Activated T-cell treated with anti-CD3 and anti-CD28 coated beads, Interleukin-2, amount 50 U/mL, for 1 hour (primary cell): ENCODE measurements at regions not wholly inside any gene's neighbourhood (a gene's known extent, or its start where the extent isn't known, plus 50 kb on each side); places are given as distances from the start of the nearest gene placed in this dataset.
"Not testable (repeated sequence)": the region's sequence is repeated elsewhere in the genome, so short reads cannot be mapped to it uniquely, and the experiment has no call there.

Source experiments
- DNase-seq: peaks from one replicate; pipeline ENCODE4 v3.0.0-alpha.2; 2020

DNA sequence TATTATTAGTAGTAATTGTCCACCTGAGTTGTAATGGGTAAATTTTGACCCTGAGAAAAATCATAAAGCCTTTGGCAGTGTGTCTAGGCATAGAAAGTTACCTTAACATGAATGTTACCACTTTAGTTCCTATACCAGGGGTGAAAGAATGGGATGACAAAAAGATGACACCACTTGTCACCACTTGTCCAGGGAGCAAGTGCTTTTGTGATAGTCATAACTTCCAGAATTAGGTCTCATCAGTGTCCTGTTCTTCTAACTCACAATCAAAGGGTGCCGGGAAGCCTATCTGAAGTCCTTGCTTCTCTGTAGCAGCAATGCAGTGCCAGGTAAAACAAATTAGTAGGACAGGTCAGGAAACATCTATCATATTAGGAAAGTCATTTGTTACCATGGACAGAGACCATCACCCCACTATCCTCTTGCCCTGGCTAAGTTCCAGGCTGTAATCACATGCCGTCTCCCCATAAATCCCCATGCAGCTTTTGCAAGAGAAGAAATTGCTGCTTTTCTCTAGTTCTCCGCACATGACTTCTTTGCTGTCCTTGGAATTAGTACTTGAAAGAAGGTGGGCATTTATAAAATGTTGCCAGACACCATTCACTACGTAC is 156.5 kb upstream of the SGCD start:
- no peak for DNase-seq

DNA sequence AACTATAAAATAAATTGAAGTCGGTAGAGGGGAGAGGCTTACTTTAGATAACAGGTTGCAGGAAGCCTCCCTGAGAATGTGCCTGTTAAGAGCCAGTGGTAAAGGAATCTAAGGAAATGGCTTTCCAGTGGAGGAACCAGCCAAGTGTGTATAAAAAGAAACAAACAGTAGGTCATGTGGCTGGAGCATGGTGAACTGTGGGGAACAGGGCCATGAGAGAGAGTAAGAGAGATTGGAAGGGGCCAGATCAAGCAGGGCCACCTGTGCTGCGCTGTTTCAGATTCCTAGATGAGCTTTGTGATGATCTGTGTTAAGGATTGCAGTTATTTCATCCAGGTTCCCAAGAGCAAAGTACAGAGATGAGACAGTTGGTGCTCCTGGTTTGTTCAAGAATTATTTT is 152.7 kb upstream of the SGCD start:
- DNase-seq: no peak

DNA sequence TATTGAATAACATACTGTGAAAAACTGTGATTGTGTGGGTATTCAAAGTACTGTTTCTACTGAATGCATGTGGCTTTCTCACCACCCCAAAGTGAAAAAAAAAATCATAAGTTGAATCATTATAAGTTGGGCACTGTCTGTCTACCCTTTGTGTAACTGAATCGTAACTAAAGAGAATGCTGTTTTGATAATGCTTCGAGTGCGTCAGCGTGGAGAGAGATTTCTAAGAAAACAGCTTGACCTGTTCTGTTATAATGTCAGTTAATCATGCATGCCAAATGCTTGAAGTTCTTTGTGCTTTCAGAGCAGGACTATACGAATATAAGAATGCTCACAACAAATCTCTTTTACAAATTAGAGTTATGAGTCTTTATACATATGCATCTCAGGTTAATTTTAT is 148.8 kb upstream of the SGCD start:
- no peak for DNase-seq

DNA sequence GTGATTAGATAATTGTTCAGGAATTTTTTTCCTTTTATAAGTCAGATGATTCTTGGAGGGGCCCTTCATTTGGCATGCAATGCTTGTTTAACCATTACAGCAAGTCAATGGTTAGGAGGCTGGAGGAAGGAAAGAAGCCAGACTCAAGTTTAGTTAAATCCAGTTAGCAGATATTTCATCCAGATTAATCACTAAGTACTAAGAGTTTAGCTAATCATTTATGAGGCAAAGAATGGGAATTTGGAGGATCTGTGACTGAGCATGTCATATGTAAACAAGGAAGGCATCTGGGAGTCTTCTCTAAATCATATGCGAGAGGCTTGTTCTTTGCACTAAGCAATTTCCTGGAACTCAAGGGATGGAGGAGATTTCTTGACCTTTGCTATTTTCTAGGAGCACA is 145.3 kb upstream of the SGCD start:
- no peak for DNase-seq

DNA sequence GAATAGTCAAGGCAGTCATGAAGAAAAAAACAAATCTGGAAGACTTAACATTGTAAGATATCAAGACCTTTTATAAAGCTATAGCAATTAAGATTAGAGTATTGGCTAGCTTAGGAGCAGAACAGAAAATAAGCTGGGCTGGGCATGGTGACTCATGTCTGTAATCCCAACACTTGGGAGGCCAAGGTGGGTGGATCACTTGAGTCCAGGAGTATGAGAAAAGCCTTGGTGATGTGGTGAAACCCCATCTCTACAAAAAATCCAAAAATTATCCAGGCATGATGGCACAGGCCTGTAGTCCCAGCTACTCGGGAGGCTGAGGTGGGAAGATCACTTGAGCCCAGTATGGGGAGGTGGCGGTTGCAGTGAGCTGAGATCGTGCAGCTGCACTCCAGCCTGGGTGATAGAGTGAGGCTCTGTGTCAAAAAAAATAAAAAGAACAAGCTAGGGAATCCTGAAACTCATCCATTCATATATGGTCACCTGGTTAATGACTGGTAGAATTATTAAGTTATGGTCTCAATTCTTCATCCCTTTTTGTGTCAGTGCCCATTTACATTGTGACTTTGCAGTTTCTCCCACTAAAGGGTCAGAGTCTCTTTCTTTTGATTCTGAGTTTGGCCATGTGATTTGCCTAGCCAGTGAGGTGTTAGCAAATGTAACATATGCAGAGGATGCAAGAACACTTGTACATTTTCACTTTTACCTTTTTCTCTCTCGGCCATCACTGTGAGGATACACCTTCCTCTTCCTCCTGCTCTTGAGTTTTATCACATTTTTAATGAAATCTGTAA is 144.6 kb upstream of the SGCD start:
- no peak for DNase-seq

DNA sequence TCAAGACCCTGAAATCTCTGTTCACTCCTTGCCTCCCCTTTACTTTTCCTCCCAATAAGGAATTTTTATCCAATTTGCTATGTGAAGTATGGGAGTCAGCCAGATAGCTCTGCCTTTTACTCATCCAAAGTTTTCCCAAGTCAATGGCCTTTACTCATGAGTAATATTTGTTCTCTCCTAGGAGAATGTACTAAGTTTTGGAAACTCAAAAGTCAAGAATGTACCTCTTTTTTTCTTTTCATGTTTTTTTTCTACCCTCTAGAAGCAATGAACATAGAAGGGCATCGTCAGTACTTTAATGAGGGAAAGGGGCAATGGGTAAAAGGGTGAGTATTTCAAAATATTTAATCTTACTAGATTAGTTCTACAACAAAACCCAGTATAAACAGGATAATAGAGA is 140.2 kb upstream of the SGCD start:
- DNase-seq: no peak

DNA sequence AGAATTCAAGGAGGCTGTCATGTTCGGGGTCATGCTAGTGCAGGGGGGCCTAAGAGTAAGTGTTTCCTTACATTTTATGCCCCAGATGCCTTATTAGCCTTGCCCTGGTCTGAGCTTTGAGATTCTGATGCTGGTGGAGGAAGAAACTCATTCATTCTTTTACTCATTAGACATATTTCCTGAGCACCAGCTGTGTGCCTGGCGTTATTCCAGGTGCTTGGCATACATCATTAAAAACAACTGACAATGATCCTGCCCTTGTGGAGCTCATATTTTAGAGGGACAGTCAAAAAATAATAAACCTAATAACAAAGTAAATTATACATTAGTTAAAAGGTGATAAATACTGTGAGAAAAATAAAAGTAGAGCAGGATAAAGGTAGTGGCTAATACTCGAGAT is 138.9 kb upstream of the SGCD start:
- no peak for DNase-seq

DNA sequence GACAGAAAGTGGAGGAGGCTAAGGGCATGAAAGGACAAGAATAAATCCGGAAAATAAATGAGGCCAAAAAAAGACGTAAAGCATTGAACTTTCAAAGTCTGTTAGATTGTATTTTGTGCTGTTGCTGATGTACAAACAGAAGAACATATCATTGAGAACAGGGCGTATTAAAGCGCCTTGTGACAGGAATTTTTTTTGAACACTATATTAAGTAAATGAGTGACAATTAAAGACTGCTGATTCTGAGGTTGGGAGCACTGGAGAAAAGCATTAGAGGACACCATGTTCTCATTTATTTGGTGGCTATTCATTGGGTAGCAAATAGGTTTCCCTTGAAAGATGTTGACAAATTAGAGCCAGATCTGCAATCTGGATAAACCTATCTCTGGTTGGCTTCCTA is 137.3 kb upstream of the SGCD start:
- no peak for DNase-seq

DNA sequence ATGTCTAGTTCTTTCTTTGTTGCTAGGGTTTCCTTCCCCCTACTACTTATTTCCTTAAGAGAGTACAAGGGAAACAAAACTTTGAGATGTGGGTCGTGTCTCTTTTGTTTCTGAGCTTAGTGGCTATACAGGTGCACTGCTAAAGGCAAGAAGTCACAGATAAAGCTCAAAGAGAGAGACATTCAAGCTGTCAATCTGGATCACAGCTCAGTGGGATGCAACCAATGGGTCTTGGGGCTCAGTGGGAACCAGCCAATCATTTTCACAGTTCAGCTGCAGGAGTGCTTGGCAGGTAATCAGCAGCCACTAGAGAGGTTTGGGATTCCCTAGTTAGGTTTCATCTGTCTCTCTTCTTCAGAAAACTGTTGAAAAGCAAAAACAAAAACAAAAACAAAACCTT is 135.4 kb upstream of the SGCD start:
- no peak for DNase-seq

DNA sequence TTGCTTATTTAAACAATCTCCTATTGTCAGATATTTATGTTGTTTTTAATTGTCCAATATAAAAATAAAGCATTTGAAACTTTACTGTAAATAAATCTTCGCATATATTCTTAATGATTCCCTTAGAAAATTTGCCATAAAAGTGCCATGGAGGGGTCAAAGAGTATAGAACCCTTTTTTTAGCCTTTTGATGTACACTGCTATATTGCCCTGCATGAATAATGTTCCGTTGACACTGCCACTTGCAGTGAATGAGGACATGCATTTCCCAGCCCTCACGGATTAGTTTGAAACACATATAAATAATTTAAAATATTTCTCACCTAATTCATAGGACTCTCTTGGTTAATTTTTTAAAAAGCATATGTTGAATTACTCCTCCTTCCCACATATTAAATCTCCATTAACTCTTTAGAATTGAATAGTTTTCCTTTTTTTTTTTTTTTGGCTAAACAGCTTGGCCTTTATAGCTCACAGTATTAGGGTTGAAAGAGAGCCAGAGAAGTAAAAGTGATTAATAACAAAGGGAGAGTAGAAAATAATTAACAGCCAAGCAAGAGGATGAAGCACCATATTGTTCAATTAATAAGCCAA is 129.8 kb upstream of the SGCD start:
- no peak for DNase-seq

DNA sequence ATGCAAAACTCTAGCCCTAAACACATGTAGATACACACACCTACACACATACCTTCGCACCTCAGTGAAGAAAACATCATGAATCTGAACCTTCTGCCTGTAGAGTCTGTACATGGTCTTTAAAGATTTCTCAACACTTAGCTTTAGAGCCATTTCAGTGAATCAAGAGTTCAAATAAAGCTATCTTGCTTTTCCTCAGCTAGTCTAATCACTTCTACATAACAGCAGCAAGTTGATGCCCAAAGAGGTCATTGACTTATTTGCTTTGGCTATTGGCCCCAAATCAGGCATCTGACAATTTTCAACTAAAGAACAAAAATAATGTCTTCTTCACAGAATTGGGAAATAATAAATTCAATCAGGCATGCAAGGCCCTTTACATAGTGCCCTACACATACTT is 127.9 kb upstream of the SGCD start:
- no peak for DNase-seq

DNA sequence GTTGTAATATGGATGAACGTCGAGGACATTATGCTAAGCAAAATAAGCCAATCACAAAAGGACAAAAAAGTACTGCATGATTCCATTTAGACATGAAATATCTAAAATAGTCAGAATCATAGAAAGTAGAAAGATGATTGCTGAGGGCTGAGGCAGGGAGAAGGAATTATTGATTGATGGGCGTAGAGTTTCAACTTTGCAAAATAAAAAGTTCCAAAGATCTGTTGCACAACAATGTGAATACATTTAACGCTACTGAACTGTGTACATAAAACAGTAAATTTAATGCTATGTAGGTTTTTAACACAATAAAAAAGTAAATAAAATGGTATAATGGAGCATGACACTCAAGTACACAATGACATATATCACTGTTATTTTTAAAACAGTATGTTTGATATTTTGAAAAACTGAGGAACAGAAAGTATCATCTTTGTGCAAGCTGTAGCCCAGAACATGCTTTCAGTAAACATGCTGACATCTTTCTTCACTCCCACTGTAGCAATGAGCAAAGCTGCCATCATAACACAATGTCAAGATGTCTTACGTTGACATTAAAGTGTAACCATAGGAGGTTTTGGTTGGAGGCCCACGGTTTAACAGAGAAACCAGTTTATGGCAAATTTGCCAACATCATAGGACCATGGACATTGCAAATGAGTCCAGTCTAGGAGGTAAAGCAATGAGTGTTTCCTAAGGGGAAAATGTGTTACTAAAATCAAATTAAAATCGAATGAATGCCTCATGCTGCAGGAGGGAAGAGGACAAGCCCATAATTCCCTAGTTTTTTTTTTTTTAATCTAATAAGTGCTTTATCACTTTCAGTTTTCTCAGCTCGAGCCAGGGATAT is 125.8 kb upstream of the SGCD start:
- no peak for DNase-seq

DNA sequence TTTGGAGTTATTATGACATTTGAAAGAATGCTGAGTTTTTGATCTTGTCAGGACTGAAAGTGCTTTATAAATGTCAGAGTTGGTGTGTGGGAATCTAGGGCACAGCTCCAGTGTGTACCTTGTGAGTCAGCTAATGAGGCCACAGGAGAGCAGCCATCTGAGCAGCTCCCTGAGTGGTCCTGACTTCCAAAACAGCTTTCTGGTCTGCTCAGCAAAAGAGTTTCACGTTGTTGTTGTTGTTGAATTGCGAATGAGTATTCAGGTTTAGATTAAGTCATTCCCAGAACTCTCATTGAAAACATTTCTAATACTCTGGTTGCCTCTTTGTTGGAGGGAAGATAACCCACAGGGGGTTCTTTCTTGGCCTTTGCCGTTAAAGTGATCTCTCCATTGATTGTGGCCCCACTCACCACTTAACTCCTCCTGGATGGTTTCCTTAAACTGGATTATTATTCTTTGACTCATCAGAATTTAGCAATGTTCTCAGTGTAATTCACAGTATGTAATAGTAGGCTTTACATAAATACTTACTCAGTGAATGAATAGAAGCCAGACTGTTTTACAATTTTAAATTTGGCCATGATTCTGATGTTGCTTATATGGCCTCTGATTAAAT is 125.1 kb upstream of the SGCD start:
- DNase-seq: no peak

DNA sequence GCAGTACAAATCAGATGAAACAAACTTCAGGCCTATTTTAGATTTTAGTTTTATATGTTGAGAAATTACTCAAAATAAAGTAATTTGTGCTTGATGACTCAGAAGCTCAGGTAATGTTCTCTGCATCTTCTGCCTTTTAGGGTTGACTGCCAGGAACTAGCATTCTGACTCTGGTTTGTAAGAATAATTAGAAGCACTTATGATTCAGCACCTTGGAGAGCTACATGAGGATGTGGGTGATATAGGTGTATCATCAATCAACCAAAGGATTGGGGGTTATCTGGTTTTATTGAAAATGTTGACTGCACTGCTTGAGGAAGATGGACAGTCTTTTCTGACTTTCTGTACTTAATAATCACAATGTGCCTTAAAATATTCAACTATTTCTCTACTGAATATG is 118.7 kb upstream of the SGCD start:
- no peak for DNase-seq

DNA sequence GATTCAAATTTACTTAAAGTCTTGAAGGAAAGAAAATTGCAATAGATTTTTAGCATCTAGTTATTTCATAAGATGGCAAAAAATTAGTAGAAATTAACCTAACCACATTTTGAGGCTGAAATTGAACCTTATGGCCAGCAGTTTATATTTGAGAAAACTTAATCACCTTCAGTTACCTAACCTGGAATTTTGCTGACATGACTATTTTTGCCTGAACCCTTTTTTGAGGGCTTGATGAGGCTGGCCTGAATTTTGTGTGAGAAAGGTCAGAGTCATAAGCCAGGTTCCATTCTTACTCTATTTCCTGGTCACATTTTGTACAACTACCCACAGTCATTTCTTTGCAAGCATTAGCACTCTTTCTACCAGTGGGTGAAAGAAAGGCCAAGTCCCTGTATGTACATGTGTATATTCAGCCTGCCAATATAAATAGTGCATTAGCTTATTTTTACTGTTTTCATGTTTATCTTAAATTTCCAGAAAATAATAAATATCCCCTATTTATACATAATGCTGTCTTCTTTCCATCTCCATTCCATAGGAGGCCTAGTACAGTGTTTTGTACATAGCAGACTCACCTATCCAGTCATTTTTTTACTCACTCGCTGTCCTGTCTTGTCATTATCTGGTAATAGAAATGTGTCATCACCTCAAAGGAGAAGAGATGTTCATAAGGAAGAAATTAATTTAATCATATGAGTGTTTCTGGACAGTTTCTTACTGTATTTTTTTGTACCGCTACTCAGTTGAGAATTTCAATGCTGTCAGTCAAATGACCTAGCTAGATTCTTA is 108.4 kb upstream of the SGCD start:
- DNase-seq: no peak

DNA sequence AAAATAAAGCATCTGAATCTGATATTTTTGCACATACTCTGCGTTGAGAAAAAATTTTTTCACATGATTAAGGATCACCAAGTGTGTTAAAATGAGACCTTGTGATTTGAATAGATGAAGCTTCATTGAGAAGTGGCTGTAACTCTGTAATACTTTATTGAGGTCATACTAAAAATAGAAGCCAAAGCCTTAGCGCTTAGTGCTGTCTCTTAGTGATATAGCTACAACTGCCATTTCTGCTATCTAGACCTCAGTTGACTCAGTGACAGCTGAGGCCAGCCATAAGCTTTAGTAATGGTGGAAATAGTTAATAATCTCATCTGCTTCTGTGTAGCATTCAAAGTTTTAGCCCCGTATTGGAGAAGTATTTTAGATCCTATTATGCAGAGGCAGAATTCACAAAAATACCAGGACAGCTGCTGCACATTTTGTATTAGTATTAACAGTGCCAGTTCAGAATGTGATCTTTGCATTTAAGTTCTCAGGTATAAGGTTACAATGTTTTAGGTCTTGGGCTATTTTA is 107.4 kb upstream of the SGCD start:
- no peak for DNase-seq

DNA sequence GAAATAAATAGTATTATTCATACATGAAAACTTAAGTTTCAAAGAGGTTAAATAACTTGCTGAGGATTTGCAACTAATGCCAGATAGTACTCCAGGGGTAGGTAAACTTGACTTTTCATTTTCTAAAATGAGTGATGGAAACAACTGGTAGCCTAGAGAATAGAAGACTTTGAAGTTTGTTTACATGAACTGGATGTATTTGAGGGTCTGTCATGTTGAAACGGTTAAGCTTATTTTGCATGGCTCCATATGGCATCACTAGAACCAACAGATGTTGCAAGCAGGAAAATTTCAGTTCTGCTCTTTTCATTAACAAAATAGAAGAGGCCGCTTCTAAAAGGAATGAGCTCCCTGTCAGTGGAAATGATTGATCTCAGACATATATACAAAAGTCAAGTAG is 105.1 kb upstream of the SGCD start:
- DNase-seq: no peak

DNA sequence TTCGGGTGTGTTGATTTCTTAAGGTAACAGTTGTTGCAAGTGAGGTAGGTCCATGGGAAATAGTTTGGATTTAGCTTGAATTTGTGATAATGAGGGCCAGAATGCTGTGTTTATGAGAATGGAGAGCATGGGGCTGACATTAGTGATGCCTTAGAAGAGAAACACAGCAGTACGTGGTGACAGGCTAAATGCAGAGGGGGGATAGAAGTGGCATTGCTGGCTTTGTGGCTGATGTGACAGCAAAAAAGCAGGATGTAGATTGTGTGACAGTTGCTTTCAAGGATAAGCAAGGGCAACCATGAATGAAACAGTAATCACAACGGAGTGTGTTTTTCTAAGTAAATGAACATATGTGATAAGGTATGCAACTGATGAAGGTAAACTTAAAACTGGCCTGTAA is 103.4 kb upstream of the SGCD start:
- no peak for DNase-seq

DNA sequence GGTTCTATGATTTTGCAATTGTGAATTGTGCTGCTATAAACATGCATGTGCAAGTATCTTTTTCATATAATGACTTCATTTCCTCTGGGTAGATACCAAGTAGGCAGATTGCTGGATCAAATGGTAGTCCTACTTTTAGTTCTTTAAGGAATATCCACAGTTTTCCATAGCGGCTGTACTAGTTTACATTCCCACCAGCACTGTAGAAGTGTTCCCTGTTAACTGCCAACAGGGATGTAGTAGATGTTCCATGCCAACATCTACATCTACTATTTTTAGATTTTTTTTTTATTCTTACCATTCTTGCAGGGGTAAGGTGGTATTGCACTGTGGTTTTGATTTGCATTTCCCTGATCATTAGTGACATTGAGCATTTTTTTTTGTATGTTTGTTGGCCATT is 100.5 kb upstream of the SGCD start:
- not testable (repeated sequence) for DNase-seq

DNA sequence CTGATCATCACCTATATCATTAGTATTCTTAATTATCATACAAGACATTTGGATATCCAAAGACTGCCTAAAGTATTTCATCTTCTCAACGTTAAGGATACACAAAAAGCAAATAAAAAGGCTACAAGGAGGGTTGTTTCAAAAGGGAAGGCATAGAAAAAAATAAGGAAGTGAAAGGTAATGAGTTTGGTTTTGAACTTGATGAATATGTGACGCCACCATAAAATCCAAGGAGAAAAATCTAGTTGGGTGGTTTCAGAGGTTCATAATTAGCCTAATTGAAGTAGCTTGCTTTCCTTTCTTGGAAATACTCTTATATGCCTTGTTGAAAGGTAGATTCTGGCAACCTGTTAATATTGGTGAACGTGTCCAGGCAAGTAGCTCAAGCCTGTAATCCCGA is 96.1 kb upstream of the SGCD start:
- no peak for DNase-seq

DNA sequence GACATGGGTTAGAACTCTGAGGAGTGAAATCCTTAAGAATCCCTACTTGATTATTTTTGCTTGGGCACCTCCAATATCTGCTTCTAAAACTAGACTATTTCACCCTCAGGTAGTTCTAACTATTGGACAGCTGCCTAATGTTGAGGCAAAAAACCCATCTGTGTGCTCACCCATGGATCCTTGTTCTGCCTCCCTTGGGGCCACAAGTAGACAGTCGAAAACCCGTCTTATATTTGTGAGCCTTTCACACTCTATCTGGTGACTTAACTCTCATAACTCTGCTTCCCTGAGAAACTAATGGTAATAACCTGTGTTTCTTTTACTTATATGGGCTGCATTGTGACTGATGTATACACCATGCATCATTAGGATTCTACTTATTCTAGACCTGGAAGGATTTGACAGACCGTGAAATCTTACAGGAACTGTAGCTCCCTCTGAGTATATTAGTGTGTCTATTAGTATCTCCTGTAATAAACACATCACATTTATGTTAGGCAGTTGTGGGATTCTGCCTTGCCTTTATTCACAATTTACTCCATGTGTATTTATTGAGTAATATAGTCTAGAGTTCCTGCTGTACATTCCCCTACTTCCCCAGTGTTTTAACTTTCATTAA is 94.6 kb upstream of the SGCD start:
- no peak for DNase-seq

DNA sequence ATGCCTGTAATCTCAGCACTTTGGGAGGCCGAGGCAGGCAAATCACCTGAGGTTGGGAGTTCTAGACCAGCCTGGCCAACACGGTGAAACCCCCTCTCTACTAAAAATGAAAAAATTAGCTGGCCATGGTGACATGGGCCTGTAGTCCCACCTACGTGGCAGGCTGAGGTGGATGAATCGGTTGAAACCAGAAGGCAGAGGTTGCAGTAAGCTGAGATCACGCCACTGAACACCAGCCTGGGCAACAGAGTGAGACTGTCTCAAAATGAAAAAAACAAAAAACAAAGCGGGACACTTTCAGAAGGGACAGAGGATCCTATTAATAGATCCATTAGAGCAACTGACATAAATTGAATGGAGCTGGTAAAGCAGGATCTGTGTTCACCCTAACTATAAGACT is 89.6 kb upstream of the SGCD start:
- DNase-seq: no peak
